Jurkat, Clone E6-1 (cell line): ENCODE measurements at regions not wholly inside any gene's neighbourhood (a gene's known extent, or its start where the extent isn't known, plus 50 kb on each side); places are given as distances from the start of the nearest gene placed in this dataset.
A peak's percentile ranks its signal among the peaks of the same experiment; 100 is the strongest.
"Not testable (repeated sequence)": the region's sequence is repeated elsewhere in the genome, so short reads cannot be mapped to it uniquely, and the experiment has no call there.

Experiments used
- DNase-seq: peaks from one replicate; pipeline ENCODE4 v3.0.0-alpha.2; 2011; ENCODE audit warnings: low read depth, low spot score
- H3K4me3 ChIP-seq: 2 replicates; pipeline ENCODE4 v1.5.1; 2011; ENCODE audit warnings: mild to moderate bottlenecking, low read length, control low read depth, moderate library complexity

GRCh38 chr6:137602313-137603197, 108.4 kb upstream of the OLIG3 start:
- no peak for DNase-seq
- no peak overlapping the region for H3K4me3 ChIP-seq

DNA sequence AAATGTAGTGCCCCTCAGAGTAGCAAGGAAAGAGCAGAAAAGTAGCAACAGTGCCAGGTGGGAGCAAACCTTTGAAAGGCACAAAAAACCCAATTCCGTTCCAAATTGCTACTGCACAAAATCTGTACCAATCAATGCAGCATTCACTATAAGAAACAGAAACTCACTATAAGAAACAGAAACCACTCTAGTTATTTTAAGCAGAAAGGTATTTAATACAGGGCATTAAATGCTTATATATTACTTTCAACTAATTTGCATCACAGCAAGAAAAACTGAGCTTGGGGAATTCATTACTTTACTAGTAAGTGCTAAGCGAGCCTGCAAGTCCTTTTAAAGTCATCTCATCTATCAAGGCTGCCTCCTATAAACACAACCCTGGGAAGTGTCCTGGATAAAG, 116.5 kb upstream of the OLIG3 start:
- H3K4me3 ChIP-seq = no peak overlapping the region

DNA sequence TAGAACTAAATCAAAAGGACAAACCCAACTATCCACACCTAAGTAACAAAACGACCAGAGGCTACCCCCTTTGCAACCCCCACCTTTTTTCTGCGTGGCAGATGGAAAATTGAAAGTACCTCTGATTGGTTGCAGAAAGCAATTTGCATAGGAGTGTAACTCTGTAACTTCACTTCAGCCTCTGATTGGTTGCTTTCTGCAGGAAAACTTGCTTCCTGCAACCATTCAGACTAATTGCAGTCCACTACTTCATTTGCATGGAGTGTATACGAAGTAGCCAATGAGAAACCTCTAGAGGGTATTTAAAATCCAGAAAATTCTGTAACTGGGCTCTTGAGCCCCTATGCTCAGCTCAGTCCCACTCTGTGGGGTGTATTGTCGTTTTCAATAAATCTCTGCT, 129.1 kb upstream of the OLIG3 start:
- no peak for DNase-seq
- H3K4me3 ChIP-seq = no peak overlapping the region

More for the DNA sequence above, 116.5 kb upstream of the OLIG3 start:
- no peak for DNase-seq

- H3K4me3 ChIP-seq = no peak overlapping the region
- no peak for DNase-seq
Observed at GRCh38 chr6:137625100-137625661, 131.0 kb upstream of the OLIG3 start.

DNA sequence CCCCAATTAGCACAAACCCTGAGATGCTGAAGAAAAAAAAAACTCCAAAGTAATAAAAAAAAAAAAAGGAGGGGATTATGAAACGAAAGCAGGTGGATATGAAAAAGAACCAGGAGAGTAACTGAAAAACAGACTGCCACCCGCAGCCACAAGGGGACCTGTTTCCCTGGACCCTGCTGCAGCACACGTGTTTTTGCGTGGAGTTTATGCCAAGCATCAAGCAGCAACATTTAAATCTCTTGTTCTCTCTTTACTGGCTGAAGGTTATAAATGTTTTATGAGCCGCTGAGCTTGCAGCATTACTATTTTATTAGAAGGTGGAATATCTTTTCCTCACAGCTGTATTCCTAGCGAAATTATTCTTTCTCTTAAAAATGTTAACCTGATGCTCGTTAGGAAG, 131.6 kb upstream of the OLIG3 start:
- DNase-seq = peak; percentile 22
- H3K4me3 ChIP-seq = no peak overlapping the region

DNA sequence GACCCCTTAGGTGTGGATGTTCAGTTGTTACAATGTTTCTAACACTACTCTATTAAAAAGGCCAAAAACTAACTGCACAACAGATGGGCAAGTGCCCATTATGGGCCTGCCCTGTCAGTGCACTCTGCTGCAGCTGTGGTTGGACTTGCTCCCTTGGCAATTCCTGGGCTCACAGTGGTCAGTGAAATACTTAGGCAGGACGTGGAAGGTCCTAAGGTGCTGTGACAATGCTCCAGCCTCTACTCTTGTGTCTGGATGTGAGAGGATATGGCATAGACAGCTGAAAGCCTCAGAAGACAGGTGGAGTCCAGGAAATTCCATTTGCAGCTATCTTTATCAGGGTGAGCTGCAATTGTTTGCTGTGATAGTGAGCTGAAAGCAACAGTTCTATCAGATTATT, 136.5 kb upstream of the OLIG3 start:
- DNase-seq = no peak
- H3K4me3 ChIP-seq = no peak overlapping the region

GRCh38 chr6:137631323-137631722, 137.1 kb upstream of the OLIG3 start:
- no peak overlapping the region for H3K4me3 ChIP-seq
- DNase-seq = no peak

GRCh38 chr6:137634177-137634576, 140.0 kb upstream of the OLIG3 start:
- H3K4me3 ChIP-seq, DNase-seq: not testable (repeated sequence)

GRCh38 chr6:137637121-137637520, 142.9 kb upstream of the OLIG3 start:
- no peak overlapping the region for H3K4me3 ChIP-seq
- DNase-seq = no peak

DNA sequence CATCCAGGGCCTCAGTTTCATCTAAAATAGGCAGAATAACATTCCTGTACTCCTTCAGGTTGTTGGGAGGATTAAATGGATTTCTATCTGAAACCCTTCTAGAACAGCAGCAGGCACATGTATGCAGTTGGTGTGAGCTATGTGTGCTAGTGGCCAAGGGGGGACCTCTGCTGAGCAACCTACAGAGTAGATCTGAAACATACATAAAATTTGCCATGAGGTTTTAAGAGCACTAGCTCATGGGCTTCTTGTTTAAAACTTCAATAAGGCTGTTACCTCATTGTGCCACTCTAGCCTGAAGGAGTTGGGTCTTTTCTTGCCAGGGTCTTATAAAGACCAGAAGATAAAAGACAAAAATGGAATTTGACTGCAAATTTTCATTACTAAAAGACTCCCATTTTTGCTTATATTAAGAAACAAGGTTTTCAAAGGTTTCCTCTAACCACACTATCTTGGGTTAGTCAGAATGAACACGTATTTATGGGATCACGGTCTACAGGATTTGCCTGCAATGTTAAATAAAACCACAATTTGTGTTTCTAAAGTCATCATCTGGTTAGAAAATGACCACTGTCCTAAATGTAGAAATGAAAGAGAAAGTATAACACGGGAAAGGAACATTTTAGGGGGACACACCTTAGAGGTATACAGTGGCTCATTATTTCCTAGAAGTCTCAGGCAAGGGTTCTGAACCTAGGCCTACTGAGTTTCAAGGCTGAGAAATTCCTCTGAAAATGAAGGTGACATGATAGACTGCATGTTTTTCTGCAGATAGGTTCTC, 144.9 kb upstream of the OLIG3 start:
- H3K4me3 ChIP-seq = no peak overlapping the region
- no peak for DNase-seq

DNA sequence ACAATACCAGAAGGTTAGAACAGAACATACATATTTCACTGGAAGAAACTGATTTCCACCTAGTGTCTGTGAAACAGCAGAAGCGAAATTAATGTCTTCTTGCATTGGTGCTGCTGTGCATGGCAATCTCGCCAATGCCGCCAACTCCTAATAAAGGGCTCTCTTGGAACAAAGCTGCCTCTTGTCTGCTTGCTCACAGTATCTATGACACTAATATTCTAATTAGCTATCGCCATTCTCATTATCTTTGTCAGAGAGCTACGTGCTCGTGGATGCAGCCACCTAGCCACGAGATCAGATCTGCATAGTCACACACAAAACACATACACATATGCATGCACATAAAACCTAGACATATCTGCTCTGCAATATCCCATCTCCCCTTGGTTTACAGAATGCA, 145.9 kb upstream of the OLIG3 start:
- H3K4me3 ChIP-seq = no peak overlapping the region
- DNase-seq = no peak

DNA sequence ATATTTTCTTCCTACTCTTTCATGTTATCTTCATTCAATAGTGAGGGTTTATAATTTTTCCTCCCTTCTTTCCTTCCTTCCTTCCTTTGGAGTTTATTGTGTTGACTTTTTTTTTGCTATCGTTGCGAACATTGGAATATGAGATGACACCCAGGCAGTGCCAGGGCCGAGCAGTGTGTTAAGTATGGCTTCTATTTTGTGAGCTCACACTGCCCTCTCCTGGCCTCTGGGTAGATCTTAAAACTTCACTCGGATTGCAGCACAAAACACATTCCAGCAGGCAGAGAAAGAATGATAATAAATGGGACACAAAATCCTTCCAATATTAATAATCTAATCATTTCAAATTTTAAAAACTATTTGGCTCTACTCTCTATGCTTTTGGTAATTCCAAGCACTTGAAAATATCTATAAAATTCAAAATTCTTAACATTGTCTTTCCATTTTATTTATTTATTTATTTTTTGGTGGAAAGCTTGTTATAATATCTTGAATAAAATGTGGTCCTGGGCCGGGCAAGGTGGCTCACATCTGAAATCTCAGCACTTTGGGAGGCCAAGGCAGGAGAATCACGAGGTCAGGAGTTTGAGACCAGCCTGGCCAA, 147.4 kb upstream of the OLIG3 start:
- peak; percentile 73 for DNase-seq

DNA sequence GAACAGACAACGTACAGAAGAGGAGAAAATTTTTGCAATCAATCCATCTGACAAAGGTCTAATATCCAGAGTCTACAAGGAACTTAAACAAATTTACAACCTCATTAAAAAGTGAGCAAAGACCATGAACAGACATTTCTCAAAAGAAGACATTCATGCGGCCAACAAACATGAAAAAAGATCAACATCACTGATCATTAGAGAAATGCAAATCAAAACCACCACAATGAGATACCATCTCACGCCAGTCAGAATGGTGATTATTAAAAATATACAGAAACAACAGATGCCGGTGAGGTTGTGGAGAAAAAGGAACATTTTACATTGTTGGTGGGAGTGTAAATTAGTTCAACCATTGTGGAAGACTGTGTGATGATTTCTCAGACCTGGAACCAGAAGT, 149.0 kb upstream of the OLIG3 start:
- DNase-seq, H3K4me3 ChIP-seq: not testable (repeated sequence)

More for the DNA sequence above, 147.4 kb upstream of the OLIG3 start:
- no peak overlapping the region for H3K4me3 ChIP-seq

DNA sequence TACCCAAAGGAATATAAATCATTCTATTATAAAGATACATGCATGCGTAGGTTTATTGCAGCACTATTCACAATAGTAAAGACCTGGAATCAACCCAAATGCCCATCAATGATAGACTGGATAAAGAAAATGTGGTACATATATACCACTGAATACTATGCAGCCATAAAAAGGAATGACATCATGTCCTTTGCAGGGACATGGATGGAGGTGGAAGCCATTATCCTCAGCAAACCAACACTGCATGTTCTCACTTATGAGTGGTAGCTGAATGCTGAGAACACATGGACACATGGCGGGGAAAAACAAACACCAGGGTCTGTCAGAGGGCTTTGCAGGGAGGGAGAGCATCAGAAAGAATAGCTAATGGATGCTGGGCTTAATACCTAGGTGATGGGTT, 149.4 kb upstream of the OLIG3 start:
- DNase-seq, H3K4me3 ChIP-seq: not testable (repeated sequence)

DNA sequence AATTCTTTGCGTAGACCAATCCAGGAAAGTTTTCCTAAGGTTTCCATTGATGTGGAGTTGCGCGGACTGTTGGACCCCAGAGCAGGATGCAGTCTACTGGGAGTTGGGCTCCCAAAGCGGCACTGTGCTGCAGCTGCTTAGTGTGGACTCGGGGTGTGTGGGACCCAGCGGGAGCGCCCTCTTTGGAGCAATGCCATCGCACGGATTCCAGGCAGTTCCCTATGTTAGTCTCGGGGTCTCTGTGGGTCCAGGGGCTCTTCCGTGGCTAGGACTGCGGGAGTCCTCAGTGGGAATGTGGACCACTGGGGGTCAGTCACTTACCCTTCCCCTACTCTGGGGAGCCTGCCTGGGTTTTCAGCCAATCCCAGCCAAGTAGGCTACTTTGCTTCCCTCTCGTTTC, 151.7 kb upstream of the OLIG3 start:
- no peak for DNase-seq

GRCh38 chr6:137646484-137646883, 152.3 kb upstream of the OLIG3 start:
- DNase-seq = no peak
- no peak overlapping the region for H3K4me3 ChIP-seq

More for the DNA sequence above, 151.7 kb upstream of the OLIG3 start:
- no peak overlapping the region for H3K4me3 ChIP-seq

GRCh38 chr6:137647762-137648447, 153.7 kb upstream of the OLIG3 start:
- no peak overlapping the region for H3K4me3 ChIP-seq
- DNase-seq = no peak

DNA sequence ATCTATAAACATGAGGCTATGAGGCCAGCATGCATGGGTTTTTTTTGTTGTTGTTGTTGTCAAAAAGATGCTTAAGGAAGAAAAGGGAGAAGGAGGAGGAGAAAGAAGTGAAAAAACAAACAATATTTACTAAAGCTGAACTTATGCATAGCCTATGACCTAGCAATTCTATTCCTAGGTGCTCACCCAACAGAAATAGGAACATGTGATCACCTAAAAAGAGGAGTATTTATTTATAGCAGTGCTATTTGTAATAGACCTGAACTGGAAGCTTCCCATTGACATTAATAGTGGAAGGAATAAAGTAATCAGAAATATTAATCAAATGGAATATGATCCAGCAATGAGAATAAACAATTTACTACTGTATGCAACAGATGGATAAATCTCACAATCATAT, 156.5 kb upstream of the OLIG3 start:
- H3K4me3 ChIP-seq = no peak overlapping the region
- DNase-seq = no peak

- DNase-seq = no peak
- no peak overlapping the region for H3K4me3 ChIP-seq
Observed at GRCh38 chr6:137651178-137651577, 157.0 kb upstream of the OLIG3 start.
